Epithelial cell of prostate (primary cell): ENCODE measurements at regions not wholly inside any gene's neighbourhood (a gene's known extent, or its start where the extent isn't known, plus 50 kb on each side); places are given as distances from the start of the nearest gene placed in this dataset.

ENCODE experiments used
- DNase-seq: peaks from one replicate; pipeline ENCODE4 v3.0.0-alpha.2; 2011; ENCODE audit warnings: low read depth, low spot score
- H3K27ac ChIP-seq: fragments of 450-650 bp; 2 replicates; pipeline ENCODE4 v1.5.1; 2017; ENCODE audit warnings: mild to moderate bottlenecking

DNA sequence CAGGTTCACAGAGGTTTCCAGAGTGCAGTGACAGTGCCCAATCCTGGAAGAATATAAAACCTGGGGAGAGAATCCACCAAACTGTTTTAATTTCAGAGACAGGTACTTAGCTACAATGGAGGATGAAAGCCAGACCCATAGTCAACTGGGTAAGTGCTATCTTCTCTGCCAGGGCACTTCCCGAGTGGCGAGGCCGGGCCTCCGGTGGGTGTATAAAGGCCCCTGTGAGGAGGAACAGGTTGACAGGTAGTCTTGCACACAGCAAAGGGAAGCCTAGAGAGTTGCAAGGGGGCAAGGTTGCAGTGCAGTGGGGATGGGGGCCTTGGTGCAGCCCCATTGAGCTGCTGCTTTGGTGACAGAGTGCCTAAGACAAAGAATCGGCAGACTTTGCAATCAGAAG lies 130.7 kb downstream of the SLC38A6 start:
- DNase-seq = no peak
- H3K27ac ChIP-seq = no peak overlapping the region

DNA sequence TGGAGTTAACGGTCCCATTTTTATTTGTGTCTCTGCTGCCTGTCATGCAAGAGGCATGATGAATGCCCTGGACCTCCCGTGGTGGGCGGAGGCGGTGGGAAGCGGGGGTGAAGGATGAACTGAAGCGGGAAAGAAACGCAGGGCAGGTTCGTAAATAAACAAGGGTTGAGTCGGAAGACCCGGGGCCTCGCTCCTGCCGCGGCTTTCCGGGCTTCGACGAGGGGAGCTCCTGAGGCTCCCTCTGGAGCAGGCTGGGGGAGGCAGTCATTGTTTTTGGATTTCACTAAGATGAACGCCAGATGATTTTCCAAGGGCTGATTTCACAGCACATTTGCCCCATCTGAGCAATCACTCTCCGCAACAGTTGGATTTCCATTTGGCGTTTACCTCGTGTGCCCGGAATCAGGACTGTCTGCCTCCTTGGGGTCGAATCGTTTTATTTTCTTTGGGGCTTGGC lies 130.2 kb downstream of the SLC38A6 start:
- no peak overlapping the region for H3K27ac ChIP-seq
- no peak for DNase-seq

DNA sequence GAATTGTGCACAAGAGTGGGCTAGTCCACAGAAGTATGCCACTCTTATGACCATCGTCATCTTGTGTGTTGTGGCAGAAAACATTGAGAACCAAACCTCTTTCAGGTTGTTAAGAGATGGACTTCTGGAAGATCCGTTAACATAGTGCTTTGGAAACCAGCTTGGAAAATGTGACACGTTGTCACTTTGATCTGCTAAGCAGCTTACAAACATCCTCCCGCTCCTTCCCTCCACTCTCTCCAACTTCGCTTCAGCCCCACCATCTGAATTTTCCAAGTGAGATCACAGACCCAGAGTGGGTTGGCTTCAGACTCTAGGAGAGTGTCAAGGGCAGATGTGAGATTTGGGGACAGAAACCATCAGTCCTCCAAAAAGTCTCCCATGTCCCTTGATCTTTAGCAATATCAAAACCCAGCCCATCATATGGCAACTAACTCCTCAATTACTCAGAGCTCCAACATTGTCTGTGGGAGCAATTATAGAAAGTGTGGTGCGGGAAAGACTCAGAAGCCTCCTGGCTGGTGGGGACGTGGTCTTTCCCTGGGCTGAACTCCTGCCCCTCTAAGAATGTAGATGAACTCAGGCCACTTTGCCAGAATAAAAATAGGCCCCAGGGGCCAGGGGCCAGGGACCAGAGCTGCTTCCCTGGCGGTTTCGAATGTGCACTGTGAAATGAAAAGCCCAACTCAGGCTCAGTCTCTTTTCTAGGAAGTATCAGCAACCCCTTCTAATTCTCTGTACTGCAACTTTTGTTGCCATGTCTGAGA lies 129.5 kb downstream of the SLC38A6 start:
- no peak overlapping the region for H3K27ac ChIP-seq
- no peak for DNase-seq

DNA sequence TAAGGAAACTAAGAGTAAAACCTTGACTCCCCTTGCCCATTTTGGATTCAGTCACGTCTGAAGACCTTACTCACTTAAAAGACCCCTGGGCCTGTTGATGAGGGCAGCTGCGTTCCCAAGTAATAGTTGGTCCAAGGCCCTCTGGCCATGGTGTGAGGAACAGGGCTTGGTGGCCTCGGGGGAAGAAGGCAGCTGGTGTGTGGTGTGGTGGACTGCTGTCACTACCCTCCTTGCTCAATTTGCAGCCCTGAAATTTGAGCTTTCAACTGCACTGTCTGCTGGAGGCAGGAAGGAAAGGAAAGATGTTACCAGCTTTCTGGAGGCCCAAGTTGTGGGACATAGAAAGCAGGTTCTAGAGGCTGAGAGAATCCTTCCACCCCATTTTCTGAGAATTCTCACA lies 128.2 kb downstream of the SLC38A6 start:
- no peak overlapping the region for H3K27ac ChIP-seq
- no peak for DNase-seq

DNA sequence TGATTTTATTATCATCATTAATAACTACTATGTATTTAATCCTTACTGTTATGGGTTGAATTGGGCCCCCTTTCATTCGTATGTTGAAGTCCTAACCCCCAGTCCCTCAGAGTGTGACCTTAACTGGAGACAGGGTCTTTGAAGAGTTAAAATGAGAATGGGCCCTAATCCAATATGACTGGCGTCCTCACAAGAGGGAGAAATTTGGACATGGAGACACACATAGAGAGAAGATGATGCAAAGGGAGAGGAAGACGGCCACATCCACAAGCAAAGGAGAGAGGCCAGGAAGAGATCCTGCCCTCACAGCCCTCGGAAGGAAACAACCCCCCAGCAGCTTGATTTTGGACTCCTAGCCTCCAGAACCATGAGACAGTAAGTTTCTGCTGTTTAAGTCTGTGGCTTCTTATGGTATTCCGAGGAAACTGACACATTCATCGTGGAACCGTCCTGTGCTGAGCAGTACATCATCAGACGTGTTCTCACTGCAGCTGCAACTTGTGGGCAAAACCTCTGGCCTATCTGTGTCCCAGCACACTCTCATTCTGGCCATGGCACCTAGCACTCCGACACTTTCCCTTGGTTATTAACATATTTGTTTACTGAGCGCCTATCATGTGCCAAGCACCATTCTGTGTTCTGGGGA lies 127.6 kb downstream of the SLC38A6 start:
- no peak overlapping the region for H3K27ac ChIP-seq
- no peak for DNase-seq

DNA sequence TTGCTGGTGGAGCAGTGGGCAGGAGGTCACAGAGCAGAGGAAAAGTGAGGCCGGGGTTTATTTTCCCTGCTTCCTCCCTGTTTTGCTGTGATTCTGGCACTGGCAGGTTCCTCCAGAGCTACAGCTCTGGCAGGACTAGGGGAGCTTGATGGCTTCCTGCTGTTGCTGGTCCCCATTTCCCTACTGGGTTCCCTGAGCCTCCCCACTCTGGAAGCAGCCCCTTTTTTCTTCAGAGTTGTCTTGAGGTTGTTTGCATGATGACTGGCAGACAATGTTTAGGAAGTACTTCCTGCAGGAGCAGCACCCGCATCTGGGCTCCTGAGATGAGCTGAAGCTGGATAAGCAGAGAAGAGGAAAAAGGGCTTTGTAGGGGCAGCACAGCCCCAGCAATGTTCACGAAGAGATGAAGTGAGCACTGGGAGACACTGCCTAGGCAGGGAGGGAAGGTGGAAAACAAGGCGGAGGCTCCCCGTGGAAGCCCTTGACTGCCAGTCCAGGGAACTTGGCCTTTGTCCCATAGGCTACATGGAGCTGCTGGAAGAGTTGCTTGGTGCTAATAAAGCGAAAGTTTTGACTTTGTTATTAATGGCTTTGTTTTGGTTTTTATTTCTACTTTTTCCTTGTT lies 126.9 kb downstream of the SLC38A6 start:
- DNase-seq = no peak
- H3K27ac ChIP-seq = no peak overlapping the region

DNA sequence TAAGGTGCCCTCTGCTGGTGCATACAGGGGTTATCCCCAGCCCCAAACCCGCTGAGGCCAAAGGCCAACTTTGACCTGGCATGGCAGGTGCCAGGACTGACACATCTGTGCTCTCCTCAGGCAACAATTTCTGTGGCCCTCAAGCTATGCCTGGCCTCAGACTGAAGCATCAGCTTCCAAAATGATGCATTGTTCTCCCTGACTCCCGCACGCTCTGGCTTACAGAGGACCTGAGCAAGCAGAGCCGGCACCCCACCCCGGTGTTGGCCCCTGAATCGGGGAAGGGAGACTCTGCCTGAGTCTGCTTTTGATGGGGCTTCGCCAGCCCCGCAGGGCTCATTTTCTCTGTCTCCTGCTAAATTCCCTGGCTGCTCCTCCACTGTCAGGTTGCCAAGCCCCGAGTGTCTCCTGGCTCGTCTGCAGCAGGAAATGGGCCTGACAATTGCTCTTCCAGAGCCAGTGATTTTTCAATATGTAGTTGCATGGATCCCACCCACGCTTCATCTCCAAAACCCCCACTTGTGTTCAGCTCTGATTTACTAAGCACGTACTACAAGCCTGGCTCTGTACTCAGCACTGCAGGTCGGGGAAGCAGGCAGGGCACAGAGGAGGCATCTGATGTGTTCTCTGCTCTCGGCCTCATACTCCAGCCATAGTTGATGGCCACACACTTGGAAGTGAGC lies 126.1 kb downstream of the SLC38A6 start:
- H3K27ac ChIP-seq = no peak overlapping the region
- DNase-seq = no peak

DNA sequence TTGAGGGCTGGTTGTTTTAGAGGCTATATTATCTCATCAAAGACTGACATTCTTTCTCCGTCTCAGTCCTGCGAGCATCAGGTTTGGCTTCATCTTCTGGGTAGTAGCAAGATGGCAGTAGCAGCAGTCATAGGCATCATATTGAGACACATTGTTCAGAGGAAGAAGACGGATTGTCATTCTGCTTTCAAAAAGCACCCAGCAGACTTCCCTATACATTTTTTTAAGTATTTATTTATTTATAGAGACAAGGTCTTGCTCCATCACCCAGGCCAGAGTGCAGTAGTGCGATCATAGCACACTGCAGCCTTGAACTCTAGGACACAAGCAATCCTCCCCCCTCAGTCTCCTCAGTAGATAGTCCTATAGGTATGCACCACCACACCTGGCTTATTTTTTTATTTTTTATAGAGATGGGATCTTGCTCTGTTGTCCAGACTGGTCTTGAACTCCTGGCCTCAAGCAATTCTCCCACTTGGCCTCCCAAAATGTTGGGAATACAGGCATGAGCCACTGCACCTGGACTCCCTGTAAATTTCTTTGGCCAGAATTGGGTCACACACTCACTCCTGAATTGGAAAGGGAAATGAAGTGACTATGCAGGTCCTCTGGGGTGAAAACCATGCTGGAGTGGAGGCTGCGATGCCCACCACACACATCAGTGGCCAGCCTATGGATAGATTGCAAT lies 125.4 kb downstream of the SLC38A6 start:
- DNase-seq = no peak
- no peak overlapping the region for H3K27ac ChIP-seq

DNA sequence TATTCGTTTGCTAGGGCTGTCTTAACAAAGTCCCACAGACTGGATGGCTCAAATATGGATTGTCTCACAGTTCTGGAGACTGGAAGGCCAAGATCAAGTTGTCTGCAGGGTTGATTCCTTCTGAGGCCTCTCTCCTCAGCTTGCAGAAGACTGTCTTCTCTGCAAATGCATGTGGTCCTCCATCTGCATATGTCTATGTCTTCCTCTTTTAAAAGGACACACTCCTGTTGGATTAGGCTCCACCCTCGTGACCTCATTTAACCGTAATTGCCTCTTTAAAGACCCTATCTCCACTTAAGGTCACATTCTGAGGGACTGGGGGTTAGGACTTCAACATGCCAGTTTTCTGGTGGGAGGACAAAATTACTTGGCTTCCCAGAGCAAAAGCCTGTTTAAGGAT lies 123.3 kb downstream of the SLC38A6 start:
- H3K27ac ChIP-seq = peak overlapping the region; percentile 96
- no peak for DNase-seq

DNA sequence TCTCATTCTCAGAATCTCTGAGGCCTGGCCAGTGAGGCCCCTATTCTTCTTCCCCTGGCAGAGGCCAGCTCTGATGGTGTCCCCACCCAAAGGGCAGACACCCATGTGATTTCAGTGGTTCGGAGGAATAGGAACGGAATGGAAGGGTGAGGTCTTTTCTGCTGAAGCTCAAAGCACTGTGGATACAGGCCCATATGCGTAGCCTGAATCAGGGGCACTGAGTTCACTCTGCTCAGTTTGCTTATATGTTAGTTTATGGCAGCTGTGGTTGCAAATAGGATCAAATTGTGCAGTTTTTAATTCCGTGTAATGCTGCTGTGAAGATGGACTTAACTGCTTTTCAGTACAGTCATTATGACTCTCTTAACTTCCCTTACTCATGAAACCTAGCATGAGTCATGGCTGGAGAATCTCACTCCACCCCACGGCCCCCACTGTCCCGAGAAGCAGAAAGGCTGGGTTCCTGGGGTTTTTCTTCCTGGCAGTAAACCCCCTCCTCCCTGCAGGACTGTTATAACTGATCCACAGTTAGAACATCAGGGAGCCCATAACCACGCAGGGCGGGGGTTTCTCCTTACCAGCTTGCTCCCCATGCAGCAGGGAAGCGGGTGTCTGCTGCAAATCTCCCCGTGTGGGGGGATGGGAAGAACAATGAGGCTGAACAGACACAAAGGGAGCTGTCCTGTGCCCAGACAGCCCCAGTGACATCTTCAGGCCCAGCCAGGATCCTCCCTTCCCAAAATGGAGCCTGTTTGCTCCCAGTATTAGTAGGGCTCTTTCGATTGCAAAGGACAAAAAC lies 122.7 kb downstream of the SLC38A6 start:
- DNase-seq = peak; percentile 63
- H3K27ac ChIP-seq = peak overlapping the region; percentile 96

DNA sequence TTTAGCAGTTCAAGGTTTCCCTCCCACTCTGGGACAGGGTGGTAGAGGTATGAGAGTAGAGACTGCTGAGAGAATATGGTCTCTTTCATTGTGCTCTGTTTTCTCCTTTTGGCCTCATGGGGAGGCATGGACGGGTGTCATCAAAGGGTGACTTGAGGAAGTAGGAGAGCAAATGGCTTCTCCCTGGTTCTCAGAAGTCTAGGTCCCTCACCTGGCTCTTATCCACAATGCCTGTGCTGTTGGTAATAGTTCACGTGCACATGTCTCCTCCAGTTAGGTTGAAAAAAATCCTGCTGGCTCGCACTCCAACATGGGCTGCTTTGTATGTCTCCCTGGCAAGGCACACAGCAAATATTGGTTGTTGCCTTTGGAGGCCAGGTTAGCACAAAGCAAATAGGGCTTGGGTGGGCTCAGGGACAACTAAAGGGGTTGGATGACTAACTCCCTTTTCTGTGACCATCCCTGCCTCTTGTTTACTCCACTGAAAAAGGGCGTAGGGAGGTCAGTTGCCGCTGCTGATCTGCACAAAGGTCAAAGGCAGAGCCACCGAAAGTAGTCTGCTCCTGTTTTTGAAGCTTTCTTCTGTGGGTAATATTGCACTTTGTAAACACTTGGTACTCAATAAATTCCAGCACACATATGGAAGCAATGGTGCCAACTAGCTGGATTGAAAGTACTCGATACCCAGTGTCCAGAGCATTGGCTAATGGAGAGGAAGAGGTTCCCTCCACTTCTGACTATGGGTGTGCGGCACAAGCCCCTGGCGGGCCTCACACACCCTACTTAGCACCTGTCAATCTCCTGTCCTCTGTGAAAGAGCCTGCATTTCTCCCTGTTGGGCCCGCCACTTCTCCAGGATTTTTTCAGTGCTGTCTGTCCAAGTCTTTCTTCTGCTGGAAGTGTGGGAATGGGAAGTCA lies 121.8 kb downstream of the SLC38A6 start:
- DNase-seq = no peak
- H3K27ac ChIP-seq = peak overlapping the region; percentile 96
